HG03196 (cell line): ENCODE measurements at regions not wholly inside any gene's neighbourhood (a gene's known extent, or its start where the extent isn't known, plus 50 kb on each side); places are given as distances from the start of the nearest gene placed in this dataset.
"Not testable (repeated sequence)": the region's sequence is repeated elsewhere in the genome, so short reads cannot be mapped to it uniquely, and the experiment has no call there.

ENCODE experiments used
- ATAC-seq: cut with Tn5 transposase; IDR thresholded peaks from one replicate; pipeline ENCODE4 v1.9.1; 2021; ENCODE audit not compliant: unreplicated experiment

DNA sequence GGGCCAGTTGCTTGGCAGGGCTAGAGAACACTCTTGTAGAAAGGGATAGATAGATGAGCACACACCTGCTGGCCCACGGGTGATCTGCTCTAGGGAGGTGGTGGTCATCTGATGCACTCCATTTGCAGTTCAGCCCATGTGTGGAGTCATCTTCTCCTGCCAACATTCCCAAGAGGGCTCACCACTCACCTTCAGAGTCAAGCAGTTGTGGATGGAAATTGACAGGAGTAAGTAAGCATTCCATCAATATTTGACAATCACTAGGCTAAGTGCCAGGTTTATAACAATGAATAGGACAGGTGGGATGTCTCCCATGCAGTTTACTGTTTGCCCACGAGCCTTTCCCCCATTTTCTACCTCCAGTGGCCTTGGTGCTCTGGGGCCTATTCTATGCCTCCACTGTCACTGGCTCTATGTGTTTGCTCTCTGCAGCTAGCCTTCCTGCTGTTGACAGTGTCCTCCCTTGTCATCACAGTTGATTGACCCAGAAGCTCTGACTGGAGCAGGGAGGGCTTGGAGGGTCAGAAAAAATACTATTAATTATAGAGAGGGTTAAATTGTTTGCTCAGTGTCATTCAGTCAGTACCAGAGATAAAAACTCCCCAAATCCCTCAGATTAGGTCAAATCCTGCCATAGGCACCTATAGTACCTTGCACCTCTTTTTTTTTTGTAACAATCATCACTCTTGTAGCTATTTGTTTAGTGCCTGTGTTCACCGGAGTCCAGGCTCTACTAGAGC is 134.6 kb upstream of the PZP start:
- ATAC-seq = no peak

DNA sequence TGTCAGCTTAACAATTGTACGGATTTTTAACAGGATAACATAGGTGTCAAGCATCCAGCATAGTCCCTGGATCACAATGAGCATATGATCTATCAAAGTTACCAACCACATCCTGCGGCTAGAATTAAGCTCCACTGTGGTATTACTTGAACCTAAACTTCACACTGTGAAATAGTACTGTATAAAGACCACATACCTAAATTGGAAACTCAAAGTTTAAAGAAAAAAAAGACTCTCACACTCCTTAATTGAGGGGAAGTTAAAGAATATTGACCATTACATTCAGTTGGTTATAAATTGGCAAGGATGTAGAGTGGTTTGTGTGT is 133.0 kb upstream of the PZP start:
- ATAC-seq = no peak

DNA sequence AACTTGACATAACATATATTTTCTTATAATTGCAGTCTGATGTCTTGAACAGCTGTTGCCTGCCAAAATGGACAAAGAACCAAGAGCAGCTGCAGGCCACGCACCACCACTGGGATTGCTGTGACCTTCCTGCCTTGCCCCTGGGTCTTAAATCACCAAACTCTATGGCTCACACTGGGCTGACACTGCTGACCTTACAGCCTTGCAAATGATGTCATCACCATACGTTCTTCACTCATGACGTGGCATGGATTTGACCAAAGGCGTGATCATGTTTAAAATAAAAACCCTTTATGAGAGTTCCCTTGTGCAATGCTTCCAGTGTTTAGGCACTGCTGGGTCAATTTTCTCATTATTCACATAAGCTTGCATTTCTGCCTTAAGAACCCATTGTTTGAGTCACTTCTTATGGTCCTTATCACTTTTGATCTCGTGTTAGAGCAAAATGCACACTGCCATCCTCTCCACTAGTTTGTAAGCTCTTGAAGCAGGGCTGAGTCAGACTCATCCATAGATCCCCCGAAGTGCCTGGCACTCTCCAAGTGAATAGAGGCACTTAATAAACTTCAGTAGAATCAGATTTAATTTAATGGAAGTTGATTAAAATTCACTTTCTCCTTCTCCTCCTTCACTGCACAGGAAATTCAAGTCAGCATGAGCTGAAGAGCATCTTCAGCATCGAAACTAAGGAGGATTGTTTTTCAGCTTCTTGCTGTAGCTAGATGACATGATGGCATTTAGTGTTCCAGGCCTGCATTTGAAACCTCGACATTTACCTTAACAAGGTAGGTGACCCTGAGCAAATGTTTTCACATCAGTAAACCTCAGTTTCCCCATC is 132.4 kb upstream of the PZP start:
- no peak for ATAC-seq

DNA sequence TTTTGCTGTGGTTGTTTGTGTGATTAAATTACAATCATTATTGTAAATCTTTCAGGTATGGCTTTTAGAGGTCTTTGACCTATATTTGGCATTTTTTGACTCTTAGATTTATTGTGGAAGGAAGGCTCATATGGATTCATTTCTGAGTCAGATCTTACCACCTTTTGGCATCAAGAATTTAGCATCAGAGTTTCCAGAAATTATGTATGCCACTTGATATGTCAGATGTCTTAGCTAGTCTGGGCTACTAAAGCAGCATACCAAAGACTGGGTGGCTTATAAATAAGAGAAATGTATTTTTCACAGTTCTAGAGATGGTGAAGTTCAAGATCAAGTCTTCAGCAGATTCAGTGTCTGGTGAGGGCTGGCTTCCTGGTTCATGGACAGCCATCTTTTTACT is 129.5 kb upstream of the PZP start:
- ATAC-seq = no peak

DNA sequence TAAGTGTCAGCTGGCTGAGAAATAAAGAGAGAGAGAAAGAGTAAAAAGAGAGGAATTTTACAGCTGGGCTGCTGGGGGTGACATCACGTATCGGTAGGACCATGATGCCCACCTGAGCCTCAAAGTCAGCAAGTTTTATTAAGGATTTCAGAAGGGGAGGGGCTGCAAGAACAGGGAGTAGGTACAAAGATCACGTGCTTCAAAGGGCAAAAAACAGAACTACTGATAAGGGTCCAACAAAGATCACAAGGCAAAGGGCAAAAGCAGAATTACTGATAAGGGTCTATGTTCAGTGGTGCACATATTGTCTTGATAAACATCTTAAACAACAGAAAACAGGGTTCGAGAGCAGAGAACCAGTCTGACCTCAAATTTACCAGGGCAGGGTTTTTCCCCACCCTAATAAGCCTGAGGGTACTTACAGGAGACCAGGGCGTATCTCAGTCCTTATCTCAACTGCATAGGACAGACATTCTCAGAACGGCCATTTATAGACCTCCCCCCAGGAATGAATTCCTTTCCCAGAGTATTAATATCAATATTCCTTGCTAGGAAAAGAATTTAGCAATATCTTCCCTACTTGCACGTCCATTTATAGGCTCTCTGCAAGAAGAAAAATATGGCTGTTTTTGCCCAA is 128.3 kb upstream of the PZP start:
- ATAC-seq = not testable (repeated sequence)

DNA sequence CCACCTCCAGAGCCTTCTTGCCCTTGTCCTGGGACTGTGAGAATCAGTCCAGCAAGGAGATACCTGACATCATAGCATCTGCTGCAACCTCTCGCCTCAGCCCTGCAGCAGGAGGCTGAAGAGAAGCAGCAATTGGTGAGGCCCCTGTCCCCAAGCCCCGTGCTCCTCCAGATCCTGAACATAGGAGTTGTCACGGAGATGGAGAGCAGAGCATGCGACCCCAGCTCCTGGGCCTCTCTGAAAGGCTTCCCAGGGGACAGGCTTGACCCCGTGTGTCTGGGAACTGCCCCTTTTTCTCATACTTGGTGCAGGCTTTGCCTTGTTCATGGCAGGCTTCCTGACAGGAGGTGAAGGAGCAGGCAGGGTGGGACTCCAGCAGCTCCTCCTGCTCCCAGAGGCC is 127.7 kb upstream of the PZP start:
- no peak for ATAC-seq

DNA sequence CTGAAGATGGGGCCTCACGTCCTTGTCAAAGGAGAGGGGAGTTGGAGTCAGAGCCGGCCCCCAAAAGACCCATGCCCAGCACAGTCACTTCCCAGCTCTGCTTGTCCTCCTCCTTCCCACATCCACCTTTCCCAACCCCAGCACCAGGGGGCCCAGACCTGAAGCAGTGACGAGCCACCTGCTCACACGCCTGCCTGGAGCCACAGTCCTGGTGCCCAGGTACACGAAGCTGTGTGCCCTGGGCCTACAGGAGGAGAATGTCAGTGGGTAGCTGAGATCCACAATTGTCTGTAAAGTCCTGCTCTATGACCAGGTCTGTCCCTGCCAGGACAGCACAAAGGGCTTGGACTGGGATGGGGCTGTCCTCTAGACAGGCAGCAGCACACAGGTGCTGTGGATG is 126.8 kb upstream of the PZP start:
- no peak for ATAC-seq

DNA sequence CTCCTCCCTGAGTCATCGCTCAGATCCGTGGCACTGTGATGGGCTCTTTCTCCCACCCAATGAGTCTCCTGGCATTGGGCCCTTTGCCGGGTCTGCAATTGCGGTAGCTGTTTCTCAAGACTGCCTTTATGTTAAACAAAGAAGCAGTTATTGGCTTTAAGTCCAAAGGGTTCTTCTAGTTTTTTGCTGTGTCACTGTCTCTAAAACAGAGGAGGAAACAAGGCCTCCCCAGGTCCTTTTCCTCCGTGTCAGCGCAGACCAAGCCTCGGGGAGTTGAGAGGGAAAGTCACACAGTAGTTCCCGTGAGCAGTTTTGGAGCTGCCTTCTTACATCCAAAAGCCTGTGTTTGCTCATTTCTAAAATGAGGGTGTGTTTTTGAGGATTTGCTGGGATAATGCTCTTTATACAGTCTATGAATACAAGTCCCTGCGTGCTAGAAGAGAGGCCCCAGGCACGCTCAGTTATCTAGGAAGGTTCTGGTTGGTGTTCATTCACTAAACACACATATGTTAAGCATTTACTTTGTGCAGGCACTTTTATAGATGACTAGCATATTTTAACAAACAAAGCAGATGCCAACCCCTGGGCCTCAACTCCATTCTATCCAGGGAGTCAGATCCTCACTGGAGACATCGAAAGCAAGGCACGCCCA is 126.0 kb upstream of the PZP start:
- no peak for ATAC-seq

DNA sequence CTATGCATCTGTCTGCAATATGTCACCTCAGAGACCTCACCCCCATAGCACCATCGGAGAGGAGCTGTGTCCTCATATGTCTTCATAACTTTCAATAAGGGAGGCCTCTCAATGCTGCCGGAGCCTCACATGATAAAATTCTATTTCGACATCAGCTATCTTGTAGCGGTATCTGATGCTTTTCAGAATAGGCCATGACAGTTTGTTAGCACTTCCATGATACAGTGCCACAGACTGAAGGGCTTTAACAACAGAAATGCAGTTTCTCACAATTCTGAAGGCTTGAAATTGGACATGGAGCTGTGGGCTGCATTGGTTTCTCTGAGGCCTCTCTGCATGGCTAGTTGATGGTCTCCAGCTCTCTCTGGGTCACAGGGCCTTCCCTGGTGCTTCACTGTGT is 125.0 kb upstream of the PZP start:
- no peak for ATAC-seq

DNA sequence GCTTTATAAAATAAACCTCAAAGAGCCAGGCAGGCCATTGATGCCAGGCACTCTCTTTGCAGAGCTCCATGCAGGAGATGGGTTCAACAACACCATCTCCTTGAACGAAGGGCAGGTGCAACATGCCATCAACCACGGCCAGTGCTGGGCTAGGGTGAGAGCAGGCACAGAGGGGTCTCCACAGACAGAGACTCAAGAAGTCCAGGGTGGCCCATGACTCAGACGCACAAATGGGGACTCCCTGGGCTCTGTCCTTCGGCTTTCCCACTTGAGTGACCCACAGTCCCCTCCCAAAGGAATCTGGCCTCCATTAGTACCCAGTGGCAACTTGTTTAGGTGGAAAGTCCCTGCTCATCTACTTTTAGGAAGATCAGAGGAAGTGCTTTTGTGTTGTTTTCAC is 124.4 kb upstream of the PZP start:
- ATAC-seq = no peak

DNA sequence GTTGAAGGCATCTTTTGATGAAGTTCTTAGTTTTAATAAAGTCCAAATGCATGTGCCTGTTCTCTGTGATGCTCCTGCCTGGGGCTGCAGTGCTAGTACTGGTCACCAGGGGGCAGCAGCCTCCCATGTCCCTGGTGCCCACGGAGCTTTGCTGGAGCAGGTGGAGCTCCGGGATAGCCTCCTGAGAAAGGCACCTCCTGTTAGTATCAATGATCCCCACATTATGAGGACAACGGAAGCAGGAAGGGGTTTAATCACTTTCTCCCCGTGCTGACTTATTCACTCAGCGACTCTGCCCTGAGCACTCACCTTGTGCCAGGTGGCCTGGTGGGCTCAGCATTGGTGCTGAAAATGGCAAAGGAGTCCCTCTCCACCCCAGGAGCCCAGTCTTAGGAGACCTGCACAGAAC is 123.0 kb upstream of the PZP start:
- ATAC-seq = no peak

DNA sequence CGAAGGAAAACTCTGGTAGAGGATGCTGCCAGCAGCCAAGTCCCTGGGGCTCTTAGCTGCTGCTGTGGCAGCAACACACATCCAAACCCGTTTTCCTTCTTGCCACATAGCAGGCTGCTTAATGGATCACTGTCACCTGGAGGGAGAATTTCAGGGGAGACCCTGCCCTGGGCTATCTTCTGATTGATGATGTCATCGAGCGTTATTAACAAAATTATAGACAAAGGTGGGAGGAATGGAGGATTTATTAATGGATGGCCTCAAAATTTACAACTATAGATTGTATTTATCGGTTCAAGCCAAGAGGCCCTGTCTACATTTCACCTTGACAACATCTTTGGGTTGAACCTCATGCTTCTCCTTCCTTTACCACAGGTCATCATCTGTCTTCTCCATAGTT is 120.8 kb upstream of the PZP start:
- ATAC-seq = no peak

DNA sequence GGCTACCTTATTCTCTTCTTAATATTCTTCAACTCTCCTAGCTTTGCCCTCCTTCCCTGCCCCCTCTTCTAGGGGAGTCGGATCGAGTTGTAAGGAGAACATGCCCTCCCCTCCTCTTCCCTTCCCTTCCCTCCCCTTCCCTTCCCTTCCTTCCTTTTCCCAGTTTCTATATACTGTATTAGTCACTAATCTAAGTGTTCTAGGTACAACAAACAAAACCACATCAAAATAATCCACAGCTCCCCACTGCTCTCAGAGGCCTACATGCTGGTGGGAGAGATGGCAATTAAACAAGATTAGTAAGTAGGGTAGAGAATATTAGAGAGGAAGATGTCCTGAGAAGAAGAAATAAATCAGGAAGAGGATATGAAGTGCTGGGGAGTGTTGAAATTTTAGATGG is 119.9 kb upstream of the PZP start:
- no peak for ATAC-seq

DNA sequence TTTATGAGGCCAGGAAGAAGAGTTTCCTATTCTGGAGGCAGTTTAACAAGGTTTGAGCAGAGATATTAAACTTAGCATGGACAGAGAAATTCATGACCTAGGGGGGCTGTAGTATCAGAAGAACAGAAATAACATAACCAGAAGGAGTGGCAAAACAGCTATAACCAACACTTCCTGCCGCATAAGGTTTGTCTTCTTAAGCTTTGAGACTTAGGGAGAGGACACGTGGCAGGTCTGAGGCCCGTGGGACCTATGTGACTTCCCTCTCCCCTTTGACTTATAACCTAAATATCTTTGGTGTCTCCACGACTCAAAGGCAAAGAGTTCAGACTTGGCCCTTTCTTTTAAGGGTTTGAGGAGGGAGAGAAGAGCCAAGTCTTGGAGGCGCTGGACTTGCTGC is 119.1 kb upstream of the PZP start:
- ATAC-seq = no peak

DNA sequence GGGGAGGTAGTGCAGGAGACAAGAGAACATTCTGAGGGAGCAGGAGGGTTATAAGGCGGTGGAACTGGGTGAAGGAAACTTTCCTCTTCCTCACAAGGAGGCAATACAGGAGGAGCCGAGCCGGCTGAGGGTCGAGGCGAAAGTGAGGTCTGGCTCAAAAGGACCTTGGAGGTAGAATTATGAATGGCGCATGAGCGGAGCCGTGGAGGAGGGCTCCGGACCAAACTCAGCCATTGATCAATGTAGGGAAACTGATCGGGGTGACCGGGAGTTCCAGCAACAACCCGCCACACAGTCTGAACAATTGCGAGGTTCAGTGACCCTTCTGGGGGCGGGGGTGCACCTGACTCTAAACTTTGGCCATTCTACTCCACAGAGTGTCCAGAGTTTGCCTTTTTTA is 118.7 kb upstream of the PZP start:
- not testable (repeated sequence) for ATAC-seq

DNA sequence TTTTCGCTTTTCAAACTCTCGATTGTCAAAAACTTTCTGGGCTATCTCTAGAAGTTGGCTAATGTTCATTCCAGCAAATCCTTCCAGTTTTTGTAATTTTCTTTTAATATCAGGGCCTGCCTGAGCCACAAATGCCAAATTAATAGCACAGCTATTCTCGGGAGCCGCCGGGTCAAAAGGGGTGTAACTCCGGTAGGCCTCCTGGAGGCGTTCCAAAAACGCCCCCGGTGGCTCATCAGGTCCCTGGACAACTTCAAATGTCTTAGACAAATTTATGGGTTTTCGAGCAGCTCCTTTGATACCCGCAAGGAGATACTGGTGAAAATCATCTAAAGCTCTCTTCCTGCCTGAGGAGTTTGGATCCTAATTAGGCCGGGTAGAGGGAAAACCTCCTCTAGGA is 117.9 kb upstream of the PZP start:
- ATAC-seq = no peak

DNA sequence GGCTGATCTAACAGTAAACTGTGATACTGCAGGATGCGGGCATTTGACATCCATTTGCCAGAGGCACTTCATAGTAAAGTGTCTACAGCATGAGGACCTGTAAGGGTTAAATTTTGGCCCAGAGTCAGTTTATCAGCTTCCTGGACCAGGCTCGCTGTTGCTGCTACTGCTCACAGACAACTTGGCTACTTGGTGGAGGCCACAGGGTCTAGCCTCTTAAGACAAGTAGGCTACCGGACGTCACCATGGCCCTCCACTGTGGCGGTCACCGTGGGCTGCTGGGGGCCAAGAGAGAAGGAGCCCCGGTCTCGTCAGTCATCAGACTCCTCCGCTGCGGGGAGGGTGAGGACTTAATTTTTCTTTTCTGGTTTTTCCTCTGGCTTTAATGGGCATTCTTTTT is 117.3 kb upstream of the PZP start:
- no peak for ATAC-seq

DNA sequence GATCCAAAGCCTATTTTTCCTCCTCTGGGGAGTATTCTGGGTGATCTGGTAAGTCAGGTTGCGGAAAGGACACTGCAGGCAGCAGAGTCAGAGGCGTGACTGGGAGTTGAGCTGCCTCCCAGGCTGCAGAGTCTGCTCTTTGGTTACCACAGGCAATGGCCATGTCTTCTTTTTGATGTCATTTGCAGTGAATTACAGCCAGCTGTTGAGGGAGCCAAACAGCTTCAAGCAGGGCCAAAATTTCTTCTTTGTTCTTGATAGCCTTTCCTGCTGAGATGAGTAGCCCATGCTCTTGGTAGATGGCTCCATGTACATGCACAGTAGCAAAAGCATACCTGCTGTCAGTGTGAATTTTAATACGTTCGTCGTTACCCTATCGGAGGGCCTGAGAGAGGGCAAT is 116.6 kb upstream of the PZP start:
- ATAC-seq = no peak

DNA sequence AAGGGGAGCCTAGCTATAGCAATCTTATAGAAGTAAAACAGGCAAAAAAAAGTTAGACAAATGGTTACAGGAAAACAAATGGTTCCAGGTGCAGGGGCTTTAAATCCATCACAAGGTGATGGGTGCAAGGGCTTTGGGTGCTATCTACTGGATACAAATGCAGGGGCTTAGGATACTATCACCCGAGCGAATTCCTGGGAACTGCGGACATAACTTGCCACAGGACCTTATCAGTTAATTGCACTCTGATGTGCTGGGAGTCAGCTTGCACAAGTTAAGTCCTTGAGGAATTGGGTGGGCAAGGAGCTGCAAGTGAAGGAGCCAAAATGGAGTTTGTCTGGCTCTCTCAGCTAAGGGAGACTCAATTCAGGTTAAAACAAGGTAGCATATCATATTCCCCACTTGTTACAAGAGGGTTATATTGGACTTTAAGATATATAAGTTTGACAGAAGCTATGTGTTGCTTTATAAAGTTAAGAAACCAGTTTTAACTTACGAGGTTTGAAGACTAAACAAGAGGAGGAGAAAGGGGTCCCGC is 115.0 kb upstream of the PZP start:
- ATAC-seq = no peak

DNA sequence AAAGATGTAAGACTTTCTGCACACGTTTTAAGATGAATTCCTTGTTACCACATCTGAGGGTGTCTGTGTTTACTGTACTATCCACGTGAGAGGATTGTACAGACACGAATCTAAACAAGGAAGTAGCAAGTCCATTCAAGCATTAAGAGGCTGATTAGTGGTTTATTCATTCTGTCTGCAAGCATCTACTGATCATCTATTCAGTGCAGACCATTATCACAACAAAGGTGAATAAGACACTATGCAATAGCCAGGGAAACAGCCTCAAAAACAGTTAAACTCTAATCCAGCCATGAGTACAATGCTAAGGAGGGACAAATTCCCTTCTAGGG is 111.6 kb upstream of the PZP start:
- no peak for ATAC-seq

DNA sequence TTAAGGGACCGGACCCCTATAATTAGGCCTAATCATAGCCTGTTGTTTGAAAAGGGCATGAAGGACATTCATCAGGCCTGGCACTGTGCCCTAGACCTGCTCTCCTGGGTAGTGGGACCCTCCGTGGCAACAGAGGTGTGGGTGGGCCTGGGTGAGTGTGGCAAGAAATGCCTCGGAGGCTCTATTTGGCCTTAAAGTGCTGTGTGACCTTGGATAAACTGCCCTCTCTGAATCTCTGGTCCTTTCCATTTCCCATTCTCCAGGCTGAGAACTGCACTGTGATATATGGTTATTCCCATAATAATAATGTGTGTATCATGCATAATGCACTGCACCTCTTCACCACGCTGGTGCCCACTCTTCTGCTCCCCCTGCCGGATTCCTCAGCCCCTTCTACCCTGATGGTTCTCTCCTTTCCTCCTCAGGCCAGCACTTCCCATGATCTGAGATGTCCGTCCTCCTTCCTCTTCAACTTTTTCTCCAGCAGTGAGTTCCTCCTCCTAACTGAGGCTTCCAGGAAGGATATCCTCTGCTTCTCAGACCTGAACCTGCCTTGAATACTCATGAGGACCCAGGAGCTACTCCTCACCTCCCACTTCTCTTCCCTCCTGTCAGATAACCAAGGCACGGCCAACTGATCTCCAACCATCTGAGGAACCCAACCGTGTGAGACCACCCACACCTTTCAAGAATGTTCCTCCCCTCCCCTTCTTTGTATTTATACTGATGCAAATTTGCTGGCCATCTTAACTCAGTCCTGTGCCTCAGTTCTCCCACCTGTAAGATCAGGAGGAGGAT is 111.0 kb upstream of the PZP start:
- ATAC-seq = no peak
